K562 (cell line): ENCODE measurements at regions not wholly inside any gene's neighbourhood (a gene's known extent, or its start where the extent isn't known, plus 50 kb on each side); places are given as distances from the start of the nearest gene placed in this dataset.

Experiments used
- ZBTB8A ChIP-seq: fragments of 450-650 bp; IDR thresholded peaks from 2 replicates; pipeline ENCODE4 v1.6.1; 2018; ENCODE audit warnings: mild to moderate bottlenecking, moderate library complexity; ENCODE audit not compliant: partially characterized antibody
- ZNF77 ChIP-seq: fragments of 250-450 bp; sonication (Bioruptor Pico); IDR thresholded peaks from 2 replicates; pipeline ENCODE4 v1.5.0; 2020
- ZNF785 ChIP-seq: fragments of 250-450 bp; sonication (Bioruptor Pico); IDR thresholded peaks from 2 replicates; pipeline ENCODE4 v1.4.0; 2020; ENCODE audit warnings: mild to moderate bottlenecking
- TF ChIP-seq, protein P1 (sequence below): fragments of 450-650 bp; IDR thresholded peaks from 2 replicates; pipeline ENCODE4 v1.6.1; 2016; ENCODE audit warnings: mild to moderate bottlenecking, moderate library complexity
- TF ChIP-seq, protein P2 (sequence below): IDR thresholded peaks from 2 replicates; pipeline ENCODE4 v1.6.1; 2014; ENCODE audit warnings: antibody characterized with exemption
- TF ChIP-seq, protein P3 (sequence below): fragments of 250-450 bp; sonication (Bioruptor Pico); IDR thresholded peaks from 2 replicates; pipeline ENCODE4 v1.5.0; 2020; ENCODE audit warnings: mild to moderate bottlenecking, borderline replicate concordance
- TF ChIP-seq, protein P4 (sequence below), 3 experiments: fragments of 200-800 bp in 1 of 3; sonication (Bioruptor generic) in 1 of 3; sonication (generic) in 1 of 3; formaldehyde crosslinking in 1 of 3; IDR thresholded peaks; 2 replicates each; pipeline versions ENCODE4 v1.6.1 to v1.8.0; 2016 to 2022; ENCODE audit warnings: mild to moderate bottlenecking in 2 of 3, missing compliant biosample characterization in 2 of 3, missing genetic modification characterization in 2 of 3, missing genetic modification reagents in 1 of 3
- TF ChIP-seq, protein P5 (sequence below): fragments of 250-450 bp; sonication (Bioruptor Pico); IDR thresholded peaks from 2 replicates; pipeline ENCODE4 v1.5.1; 2021; ENCODE audit warnings: mild to moderate bottlenecking

DNA sequence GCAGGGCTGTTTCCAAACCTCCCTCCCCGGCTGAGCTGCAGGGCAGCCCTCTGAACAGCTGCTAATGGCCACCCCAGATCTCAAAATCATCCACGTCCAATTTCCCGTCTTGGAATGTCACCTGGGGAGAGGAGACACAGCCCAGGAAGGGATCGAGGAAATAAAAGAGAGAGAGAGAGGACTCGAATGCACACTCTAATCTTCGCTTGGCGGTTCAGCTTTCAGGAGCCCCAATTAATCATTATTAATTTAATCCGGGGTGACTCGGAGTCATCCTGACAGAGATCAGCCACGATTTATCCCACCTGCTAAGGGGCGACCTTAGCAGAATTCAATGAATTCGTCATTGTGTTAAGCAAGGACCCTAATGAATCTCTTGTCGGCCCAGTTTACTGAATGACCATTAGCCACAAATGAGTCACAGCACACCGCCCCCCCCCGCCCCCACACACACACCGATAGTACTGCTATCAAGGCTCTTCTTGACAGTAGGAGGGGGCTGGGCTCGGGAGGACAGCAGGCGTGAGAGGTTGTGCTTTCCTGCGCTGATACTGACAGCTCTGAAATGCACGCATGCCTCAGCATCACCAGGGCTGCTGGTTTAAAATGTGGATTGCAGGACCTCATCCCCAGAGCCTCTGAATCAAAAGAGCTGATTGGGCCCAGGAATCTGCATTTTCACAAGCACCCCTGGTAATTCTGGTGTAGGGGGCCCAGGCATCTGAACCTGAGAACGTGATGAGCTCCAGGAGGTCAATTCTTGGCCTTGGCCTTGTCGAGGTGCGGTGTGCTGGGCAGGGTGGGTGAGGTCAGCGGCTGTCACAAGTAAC lies 190.0 kb upstream of the CIBAR2 start (continued):
- TF ChIP-seq, protein P1, sequence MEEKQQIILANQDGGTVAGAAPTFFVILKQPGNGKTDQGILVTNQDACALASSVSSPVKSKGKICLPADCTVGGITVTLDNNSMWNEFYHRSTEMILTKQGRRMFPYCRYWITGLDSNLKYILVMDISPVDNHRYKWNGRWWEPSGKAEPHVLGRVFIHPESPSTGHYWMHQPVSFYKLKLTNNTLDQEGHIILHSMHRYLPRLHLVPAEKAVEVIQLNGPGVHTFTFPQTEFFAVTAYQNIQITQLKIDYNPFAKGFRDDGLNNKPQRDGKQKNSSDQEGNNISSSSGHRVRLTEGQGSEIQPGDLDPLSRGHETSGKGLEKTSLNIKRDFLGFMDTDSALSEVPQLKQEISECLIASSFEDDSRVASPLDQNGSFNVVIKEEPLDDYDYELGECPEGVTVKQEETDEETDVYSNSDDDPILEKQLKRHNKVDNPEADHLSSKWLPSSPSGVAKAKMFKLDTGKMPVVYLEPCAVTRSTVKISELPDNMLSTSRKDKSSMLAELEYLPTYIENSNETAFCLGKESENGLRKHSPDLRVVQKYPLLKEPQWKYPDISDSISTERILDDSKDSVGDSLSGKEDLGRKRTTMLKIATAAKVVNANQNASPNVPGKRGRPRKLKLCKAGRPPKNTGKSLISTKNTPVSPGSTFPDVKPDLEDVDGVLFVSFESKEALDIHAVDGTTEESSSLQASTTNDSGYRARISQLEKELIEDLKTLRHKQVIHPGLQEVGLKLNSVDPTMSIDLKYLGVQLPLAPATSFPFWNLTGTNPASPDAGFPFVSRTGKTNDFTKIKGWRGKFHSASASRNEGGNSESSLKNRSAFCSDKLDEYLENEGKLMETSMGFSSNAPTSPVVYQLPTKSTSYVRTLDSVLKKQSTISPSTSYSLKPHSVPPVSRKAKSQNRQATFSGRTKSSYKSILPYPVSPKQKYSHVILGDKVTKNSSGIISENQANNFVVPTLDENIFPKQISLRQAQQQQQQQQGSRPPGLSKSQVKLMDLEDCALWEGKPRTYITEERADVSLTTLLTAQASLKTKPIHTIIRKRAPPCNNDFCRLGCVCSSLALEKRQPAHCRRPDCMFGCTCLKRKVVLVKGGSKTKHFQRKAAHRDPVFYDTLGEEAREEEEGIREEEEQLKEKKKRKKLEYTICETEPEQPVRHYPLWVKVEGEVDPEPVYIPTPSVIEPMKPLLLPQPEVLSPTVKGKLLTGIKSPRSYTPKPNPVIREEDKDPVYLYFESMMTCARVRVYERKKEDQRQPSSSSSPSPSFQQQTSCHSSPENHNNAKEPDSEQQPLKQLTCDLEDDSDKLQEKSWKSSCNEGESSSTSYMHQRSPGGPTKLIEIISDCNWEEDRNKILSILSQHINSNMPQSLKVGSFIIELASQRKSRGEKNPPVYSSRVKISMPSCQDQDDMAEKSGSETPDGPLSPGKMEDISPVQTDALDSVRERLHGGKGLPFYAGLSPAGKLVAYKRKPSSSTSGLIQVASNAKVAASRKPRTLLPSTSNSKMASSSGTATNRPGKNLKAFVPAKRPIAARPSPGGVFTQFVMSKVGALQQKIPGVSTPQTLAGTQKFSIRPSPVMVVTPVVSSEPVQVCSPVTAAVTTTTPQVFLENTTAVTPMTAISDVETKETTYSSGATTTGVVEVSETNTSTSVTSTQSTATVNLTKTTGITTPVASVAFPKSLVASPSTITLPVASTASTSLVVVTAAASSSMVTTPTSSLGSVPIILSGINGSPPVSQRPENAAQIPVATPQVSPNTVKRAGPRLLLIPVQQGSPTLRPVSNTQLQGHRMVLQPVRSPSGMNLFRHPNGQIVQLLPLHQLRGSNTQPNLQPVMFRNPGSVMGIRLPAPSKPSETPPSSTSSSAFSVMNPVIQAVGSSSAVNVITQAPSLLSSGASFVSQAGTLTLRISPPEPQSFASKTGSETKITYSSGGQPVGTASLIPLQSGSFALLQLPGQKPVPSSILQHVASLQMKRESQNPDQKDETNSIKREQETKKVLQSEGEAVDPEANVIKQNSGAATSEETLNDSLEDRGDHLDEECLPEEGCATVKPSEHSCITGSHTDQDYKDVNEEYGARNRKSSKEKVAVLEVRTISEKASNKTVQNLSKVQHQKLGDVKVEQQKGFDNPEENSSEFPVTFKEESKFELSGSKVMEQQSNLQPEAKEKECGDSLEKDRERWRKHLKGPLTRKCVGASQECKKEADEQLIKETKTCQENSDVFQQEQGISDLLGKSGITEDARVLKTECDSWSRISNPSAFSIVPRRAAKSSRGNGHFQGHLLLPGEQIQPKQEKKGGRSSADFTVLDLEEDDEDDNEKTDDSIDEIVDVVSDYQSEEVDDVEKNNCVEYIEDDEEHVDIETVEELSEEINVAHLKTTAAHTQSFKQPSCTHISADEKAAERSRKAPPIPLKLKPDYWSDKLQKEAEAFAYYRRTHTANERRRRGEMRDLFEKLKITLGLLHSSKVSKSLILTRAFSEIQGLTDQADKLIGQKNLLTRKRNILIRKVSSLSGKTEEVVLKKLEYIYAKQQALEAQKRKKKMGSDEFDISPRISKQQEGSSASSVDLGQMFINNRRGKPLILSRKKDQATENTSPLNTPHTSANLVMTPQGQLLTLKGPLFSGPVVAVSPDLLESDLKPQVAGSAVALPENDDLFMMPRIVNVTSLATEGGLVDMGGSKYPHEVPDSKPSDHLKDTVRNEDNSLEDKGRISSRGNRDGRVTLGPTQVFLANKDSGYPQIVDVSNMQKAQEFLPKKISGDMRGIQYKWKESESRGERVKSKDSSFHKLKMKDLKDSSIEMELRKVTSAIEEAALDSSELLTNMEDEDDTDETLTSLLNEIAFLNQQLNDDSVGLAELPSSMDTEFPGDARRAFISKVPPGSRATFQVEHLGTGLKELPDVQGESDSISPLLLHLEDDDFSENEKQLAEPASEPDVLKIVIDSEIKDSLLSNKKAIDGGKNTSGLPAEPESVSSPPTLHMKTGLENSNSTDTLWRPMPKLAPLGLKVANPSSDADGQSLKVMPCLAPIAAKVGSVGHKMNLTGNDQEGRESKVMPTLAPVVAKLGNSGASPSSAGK: no peak
- TF ChIP-seq ZNF77 (CRISPR knock-in tag): no peak
- TF ChIP-seq, protein P2, sequence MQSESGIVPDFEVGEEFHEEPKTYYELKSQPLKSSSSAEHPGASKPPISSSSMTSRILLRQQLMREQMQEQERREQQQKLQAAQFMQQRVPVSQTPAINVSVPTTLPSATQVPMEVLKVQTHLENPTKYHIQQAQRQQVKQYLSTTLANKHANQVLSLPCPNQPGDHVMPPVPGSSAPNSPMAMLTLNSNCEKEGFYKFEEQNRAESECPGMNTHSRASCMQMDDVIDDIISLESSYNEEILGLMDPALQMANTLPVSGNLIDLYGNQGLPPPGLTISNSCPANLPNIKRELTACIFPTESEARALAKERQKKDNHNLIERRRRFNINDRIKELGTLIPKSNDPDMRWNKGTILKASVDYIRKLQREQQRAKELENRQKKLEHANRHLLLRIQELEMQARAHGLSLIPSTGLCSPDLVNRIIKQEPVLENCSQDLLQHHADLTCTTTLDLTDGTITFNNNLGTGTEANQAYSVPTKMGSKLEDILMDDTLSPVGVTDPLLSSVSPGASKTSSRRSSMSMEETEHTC: 0 out of 2 replicates have a peak, but pooled peaks have one; percentile 17
- TF ChIP-seq, protein P3, sequence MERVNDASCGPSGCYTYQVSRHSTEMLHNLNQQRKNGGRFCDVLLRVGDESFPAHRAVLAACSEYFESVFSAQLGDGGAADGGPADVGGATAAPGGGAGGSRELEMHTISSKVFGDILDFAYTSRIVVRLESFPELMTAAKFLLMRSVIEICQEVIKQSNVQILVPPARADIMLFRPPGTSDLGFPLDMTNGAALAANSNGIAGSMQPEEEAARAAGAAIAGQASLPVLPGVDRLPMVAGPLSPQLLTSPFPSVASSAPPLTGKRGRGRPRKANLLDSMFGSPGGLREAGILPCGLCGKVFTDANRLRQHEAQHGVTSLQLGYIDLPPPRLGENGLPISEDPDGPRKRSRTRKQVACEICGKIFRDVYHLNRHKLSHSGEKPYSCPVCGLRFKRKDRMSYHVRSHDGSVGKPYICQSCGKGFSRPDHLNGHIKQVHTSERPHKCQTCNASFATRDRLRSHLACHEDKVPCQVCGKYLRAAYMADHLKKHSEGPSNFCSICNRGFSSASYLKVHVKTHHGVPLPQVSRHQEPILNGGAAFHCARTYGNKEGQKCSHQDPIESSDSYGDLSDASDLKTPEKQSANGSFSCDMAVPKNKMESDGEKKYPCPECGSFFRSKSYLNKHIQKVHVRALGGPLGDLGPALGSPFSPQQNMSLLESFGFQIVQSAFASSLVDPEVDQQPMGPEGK (CRISPR knock-in tag): no peak
- TF ChIP-seq, protein P4, sequence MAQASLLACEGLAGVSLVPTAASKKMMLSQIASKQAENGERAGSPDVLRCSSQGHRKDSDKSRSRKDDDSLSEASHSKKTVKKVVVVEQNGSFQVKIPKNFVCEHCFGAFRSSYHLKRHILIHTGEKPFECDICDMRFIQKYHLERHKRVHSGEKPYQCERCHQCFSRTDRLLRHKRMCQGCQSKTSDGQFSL (CRISPR knock-in tag; IDR thresholded peaks at IDR 0.05): peak; percentile 100
- TF ChIP-seq, protein P4 (tag; IDR thresholded peaks at IDR 0.05): peak in 1 of 2 experiments; percentile 96; a peak in 2 of 4 replicates
- no peak for TF ChIP-seq ZBTB8A
- TF ChIP-seq, protein P5, sequence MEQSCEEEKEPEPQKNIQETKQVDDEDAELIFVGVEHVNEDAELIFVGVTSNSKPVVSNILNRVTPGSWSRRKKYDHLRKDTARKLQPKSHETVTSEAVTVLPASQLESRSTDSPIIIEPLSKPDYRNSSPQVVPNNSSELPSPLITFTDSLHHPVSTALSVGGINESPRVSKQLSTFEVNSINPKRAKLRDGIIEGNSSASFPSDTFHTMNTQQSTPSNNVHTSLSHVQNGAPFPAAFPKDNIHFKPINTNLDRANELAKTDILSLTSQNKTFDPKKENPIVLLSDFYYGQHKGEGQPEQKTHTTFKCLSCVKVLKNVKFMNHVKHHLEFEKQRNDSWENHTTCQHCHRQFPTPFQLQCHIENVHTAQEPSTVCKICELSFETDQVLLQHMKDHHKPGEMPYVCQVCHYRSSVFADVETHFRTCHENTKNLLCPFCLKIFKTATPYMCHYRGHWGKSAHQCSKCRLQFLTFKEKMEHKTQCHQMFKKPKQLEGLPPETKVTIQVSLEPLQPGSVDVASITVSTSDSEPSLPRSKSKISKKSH (CRISPR knock-in tag): no peak
- no peak for TF ChIP-seq ZNF785 (CRISPR knock-in tag)
